GM12892 (cell line): ENCODE measurements at regions not wholly inside any gene's neighbourhood (a gene's known extent, or its start where the extent isn't known, plus 50 kb on each side); places are given as distances from the start of the nearest gene placed in this dataset.

Source experiments
- DNase-seq: peaks from one replicate; pipeline ENCODE4 v3.0.0; 2011; ENCODE audit not compliant: insufficient read length
- FAIRE-seq: peaks from 2 replicates; lab custom pipeline; 2011; peaks lifted over from hg19 to GRCh38; lab: Jason Lieb, UNC
- POLR2A ChIP-seq: IDR thresholded peaks from 2 replicates; pipeline ENCODE4 v1.6.1; 2011; ENCODE audit warnings: low read depth, low read length, control low read depth
- POLR2AphosphoS5 ChIP-seq: IDR thresholded peaks from 2 replicates; pipeline ENCODE4 v1.6.1; 2011; ENCODE audit warnings: low read depth, low read length, control low read depth
- TAF1 ChIP-seq: IDR thresholded peaks from 2 replicates; pipeline ENCODE4 v1.6.1; 2011; ENCODE audit warnings: low read depth, mild to moderate bottlenecking, control low read depth, low read length, borderline replicate concordance

- DNase-seq, result no peak
- TF ChIP-seq POLR2AphosphoS5 (no peak), POLR2A (no peak), TAF1 (no peak)
- no peak for FAIRE-seq
Measured at GRCh38 chr11:115083144-115083806, 404.9 kb downstream of the NXPE2 start.

GRCh38 chr11:115084231-115084630, 405.9 kb downstream of the NXPE2 start:
- no peak for TF ChIP-seq POLR2A
- TF ChIP-seq POLR2AphosphoS5, result no peak
- no peak for TF ChIP-seq TAF1
- no peak for DNase-seq
- no peak for FAIRE-seq

GRCh38 chr11:115085461-115086210, 407.3 kb downstream of the NXPE2 start:
- no peak for FAIRE-seq
- DNase-seq, result no peak
- no peak for TF ChIP-seq POLR2A
- TF ChIP-seq TAF1, result no peak
- no peak for TF ChIP-seq POLR2AphosphoS5

GRCh38 chr11:115087791-115088190, 409.5 kb downstream of the NXPE2 start:
- TF ChIP-seq POLR2A (no peak), TAF1 (no peak), POLR2AphosphoS5 (no peak)
- DNase-seq (no peak), FAIRE-seq (no peak)

GRCh38 chr11:115092516-115092915, 411.7 kb downstream of the CADM1 start:
- peak; percentile 27 for FAIRE-seq

GRCh38 chr11:115097796-115098408, 406.3 kb downstream of the CADM1 start:
- DNase-seq (no peak), FAIRE-seq (no peak)
- TF ChIP-seq TAF1, result no peak
- no peak for TF ChIP-seq POLR2AphosphoS5
- TF ChIP-seq POLR2A, result no peak

More at GRCh38 chr11:115092516-115092915, 411.7 kb downstream of the CADM1 start:
- TF ChIP-seq TAF1 (no peak), POLR2AphosphoS5 (no peak), POLR2A (no peak)
- no peak for DNase-seq

- FAIRE-seq (no peak), DNase-seq (no peak)
- TF ChIP-seq POLR2A (no peak), POLR2AphosphoS5 (no peak), TAF1 (no peak)
Measured at GRCh38 chr11:115100706-115101105, 403.5 kb downstream of the CADM1 start.

- TF ChIP-seq POLR2AphosphoS5 (no peak), POLR2A (no peak)
- FAIRE-seq (no peak), DNase-seq (no peak)
Measured at GRCh38 chr11:115103921-115104320, 400.3 kb downstream of the CADM1 start.

GRCh38 chr11:115104851-115105453, 399.3 kb downstream of the CADM1 start:
- FAIRE-seq (no peak), DNase-seq (no peak)
- no peak for TF ChIP-seq TAF1
- TF ChIP-seq POLR2A, result no peak
- TF ChIP-seq POLR2AphosphoS5, result no peak

GRCh38 chr11:115111066-115111465, 393.1 kb downstream of the CADM1 start:
- DNase-seq, result no peak
- FAIRE-seq, result no peak
- TF ChIP-seq TAF1, result no peak
- no peak for TF ChIP-seq POLR2A
- no peak for TF ChIP-seq POLR2AphosphoS5

GRCh38 chr11:115112754-115113153, 391.5 kb downstream of the CADM1 start:
- FAIRE-seq (no peak), DNase-seq (no peak)
- TF ChIP-seq POLR2A (no peak), POLR2AphosphoS5 (no peak), TAF1 (no peak)

GRCh38 chr11:115117956-115118493, 386.2 kb downstream of the CADM1 start:
- TF ChIP-seq POLR2AphosphoS5, result no peak
- no peak for TF ChIP-seq POLR2A
- TF ChIP-seq TAF1, result no peak
- FAIRE-seq, result peak; percentile 24

More at GRCh38 chr11:115117956-115118493, 386.2 kb downstream of the CADM1 start:
- DNase-seq, result no peak
